ENCODE measurements at regions not wholly inside any gene's neighbourhood (a gene's known extent, or its start where the extent isn't known, plus 50 kb on each side); places are given as distances from the start of the nearest gene placed in this dataset.

GRCh38 chr10:131424053-131424452 lies 112.5 kb upstream of the TCERG1L start:
- POLR2A ChIA-PET = no interaction called here
- no peaks in the 10 kb centered on the region for H3K79me2 ChIP-seq (ENCODE audit: control insufficient read depth, insufficient read depth, low read length)
- H3K27ac ChIP-seq (ENCODE audit: insufficient read depth, low read depth, low read length) = no peak overlapping the region
- H3K9ac ChIP-seq (replicated peaks; ENCODE audit: extremely low read depth, insufficient read depth, low read length) = no peak overlapping the region
- no TSS peak for BruUV-seq (replicated peaks)
- H3K4me2 ChIP-seq (ENCODE audit: insufficient read depth, low read length) = no peak overlapping the region
- H3K4me1 ChIP-seq (ENCODE audit: control insufficient read depth, extremely low read depth, insufficient read depth, low read length) = no peaks in the 10 kb centered on the region
- no peak for FAIRE-seq
- H3K36me3 ChIP-seq (ENCODE audit: control insufficient read depth in 2 of 2, extremely low read depth in 1 of 2, insufficient read depth in 2 of 2, low read length in 2 of 2) = no peaks in the 10 kb centered on the region
- TF ChIP-seq MYC (IDR thresholded peaks at IDR 0.05; ENCODE audit: low read depth, low read length) (no peak), JUN (IDR thresholded peaks at IDR 0.05; ENCODE audit: borderline replicate concordance, insufficient read depth, insufficient read length, low read depth) (no peak), CTCF (IDR thresholded peaks at IDR 0.05; ENCODE audit: extremely low read depth in 1 of 2, insufficient read depth in 1 of 2, low read depth in 1 of 2, low read length in 2 of 2) (no peak), EZH2 (IDR thresholded peaks at IDR 0.05; ENCODE audit: borderline replicate concordance, low read depth, low read length, severe bottlenecking) (no peak), FOS (IDR thresholded peaks at IDR 0.05; ENCODE audit: borderline replicate concordance, insufficient read depth, low read length) (no peak), POLR2A (IDR thresholded peaks at IDR 0.05; ENCODE audit: low read depth, low read length) (no peak), POLR2AphosphoS5 (IDR thresholded peaks at IDR 0.05; ENCODE audit: insufficient read depth, low read depth, low read length) (no peak), MAX (IDR thresholded peaks at IDR 0.05; ENCODE audit: insufficient read depth, insufficient read length) (no peak), GATA2 (IDR thresholded peaks at IDR 0.05; ENCODE audit: insufficient read depth, insufficient read length, low read depth, low read length) (no peak)
- H2AFZ ChIP-seq (ENCODE audit: low read depth, low read length) = no peak overlapping the region
- no peaks in the 10 kb centered on the region for H3K27me3 ChIP-seq (ENCODE audit: control insufficient read depth in 2 of 2, insufficient read depth in 2 of 2, low read length in 2 of 2)
- peaks cover 15% of the 10 kb centered on the region for H3K9me3 ChIP-seq (replicated peaks; ENCODE audit: control insufficient read depth, insufficient read depth, low read length)
- intact Hi-C loops (cut with micrococcal nuclease) = no loop called here
- H3K4me3 ChIP-seq (replicated peaks in 1 of 3; ENCODE audit: insufficient read depth in 1 of 3, low read depth in 1 of 3, low read length in 3 of 3) = no peak overlapping the region
- dilution Hi-C loops (cut with MboI; ENCODE audit: extremely low pct_ligation_motif_present, low sequenced_read_pairs) = no loop called here
- H3K9me1 ChIP-seq (replicated peaks; ENCODE audit: control insufficient read depth, extremely low read depth, insufficient read depth, low read length) = no peaks in the 10 kb centered on the region
- no peak for DNase-seq (ENCODE audit: low read depth, low spot score)
- CTCF ChIA-PET = no interaction called here
- H4K20me1 ChIP-seq (replicated peaks; ENCODE audit: control insufficient read depth, extremely low read depth, insufficient read depth, low read length) = no peaks in the 10 kb centered on the region
